ENCODE measurements at regions not wholly inside any gene's neighbourhood (a gene's known extent, or its start where the extent isn't known, plus 50 kb on each side); places are given as distances from the start of the nearest gene placed in this dataset.

DNA sequence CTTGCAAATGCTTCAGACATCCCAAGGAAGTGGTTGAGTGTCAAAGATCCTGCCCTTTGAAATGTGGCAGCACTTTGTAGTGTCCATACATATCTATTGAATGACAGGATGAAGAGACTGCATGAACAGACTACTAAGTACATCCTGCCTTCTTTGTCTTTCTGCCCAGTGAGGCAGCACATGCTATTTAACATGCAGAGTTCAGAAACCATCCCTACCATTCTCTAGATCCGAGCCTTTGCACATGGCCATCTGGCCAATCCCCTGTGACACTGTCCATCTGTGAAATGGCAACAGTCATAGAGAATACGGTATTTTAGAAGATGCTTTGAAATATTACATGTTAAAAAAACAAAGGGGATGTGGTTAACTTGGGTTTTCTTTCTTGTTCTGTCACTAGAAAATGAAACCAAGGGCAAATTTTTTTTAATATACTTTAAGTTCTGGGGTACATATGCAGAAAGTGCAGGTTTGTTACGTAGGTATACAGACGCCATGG is 519.6 kb downstream of the NTRK3 start (continued):
- TF ChIP-seq, protein P1, sequence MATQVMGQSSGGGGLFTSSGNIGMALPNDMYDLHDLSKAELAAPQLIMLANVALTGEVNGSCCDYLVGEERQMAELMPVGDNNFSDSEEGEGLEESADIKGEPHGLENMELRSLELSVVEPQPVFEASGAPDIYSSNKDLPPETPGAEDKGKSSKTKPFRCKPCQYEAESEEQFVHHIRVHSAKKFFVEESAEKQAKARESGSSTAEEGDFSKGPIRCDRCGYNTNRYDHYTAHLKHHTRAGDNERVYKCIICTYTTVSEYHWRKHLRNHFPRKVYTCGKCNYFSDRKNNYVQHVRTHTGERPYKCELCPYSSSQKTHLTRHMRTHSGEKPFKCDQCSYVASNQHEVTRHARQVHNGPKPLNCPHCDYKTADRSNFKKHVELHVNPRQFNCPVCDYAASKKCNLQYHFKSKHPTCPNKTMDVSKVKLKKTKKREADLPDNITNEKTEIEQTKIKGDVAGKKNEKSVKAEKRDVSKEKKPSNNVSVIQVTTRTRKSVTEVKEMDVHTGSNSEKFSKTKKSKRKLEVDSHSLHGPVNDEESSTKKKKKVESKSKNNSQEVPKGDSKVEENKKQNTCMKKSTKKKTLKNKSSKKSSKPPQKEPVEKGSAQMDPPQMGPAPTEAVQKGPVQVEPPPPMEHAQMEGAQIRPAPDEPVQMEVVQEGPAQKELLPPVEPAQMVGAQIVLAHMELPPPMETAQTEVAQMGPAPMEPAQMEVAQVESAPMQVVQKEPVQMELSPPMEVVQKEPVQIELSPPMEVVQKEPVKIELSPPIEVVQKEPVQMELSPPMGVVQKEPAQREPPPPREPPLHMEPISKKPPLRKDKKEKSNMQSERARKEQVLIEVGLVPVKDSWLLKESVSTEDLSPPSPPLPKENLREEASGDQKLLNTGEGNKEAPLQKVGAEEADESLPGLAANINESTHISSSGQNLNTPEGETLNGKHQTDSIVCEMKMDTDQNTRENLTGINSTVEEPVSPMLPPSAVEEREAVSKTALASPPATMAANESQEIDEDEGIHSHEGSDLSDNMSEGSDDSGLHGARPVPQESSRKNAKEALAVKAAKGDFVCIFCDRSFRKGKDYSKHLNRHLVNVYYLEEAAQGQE (IDR thresholded peaks at IDR 0.05; ENCODE audit: unreplicated experiment): no peak

DNA sequence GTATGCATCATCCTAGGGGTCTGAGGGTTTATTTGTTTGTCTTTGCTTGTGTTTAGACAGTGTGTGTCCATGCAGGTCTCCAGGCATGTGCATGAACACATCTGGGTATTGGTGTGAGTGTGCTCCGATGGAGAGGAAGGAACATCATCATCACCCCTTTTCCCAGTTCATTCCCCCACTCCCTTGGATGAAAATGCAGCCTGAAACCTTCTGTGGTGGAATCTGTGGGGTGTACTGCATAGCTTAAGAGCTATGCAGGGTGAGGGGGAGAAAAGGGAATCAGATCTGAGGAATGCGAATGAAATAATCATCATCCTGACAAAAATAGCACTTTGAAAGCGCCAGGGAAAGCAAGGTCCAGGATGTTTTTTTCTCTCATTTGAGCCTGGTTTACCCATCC is 520.1 kb downstream of the NTRK3 start:
- no peaks in the 10 kb centered on the region for H3K27me3 ChIP-seq (ENCODE audit: insufficient read depth)
- H3K4me1 Mint-ChIP-seq: no peaks in the 10 kb centered on the region
- H3K4me3 ChIP-seq: no peak overlapping the region
- no peak overlapping the region for H3K27ac ChIP-seq (ENCODE audit: low read depth)
- no peak for ATAC-seq
- DNase-seq (ENCODE audit: low spot score): no peak
- no peaks in the 10 kb centered on the region; the same call in 2 of the 3 replicates for H3K9me3 Mint-ChIP-seq
- peaks cover 5% of the 10 kb centered on the region; the same call in 1 of the 2 replicates for H3K9me2 ChIP-seq (ENCODE audit: insufficient read depth)
- no peaks in the 10 kb centered on the region for H3K36me3 Mint-ChIP-seq (ENCODE audit: low read depth)
- H4K20me1 ChIP-seq (replicated peaks; ENCODE audit: insufficient read depth): no peaks in the 10 kb centered on the region
- no peak overlapping the region for H3K4me3 Mint-ChIP-seq
- H3K27ac Mint-ChIP-seq: no peak overlapping the region
- no peak overlapping the region for H3K4me2 ChIP-seq
- no peaks in the 10 kb centered on the region for H3F3A ChIP-seq (replicated peaks; ENCODE audit: low read depth)
- H2AFZ ChIP-seq: no peak overlapping the region
- no peaks in the 10 kb centered on the region for H3K4me1 ChIP-seq (ENCODE audit: insufficient read depth)
- H3K79me2 ChIP-seq (replicated peaks; ENCODE audit: insufficient read depth): no peaks in the 10 kb centered on the region
- no peaks in the 10 kb centered on the region for H3K36me3 ChIP-seq (ENCODE audit: insufficient read depth)
- H3K27me3 Mint-ChIP-seq (ENCODE audit: insufficient read depth, low read depth, poor library complexity): peaks cover 3% of the 10 kb centered on the region
- TF ChIP-seq NANOG (IDR thresholded peaks at IDR 0.05; ENCODE audit: borderline replicate concordance) (no peak), POLR2AphosphoS5 (IDR thresholded peaks at IDR 0.05; ENCODE audit: low read depth) (no peak), EZH2phosphoT487 (IDR thresholded peaks at IDR 0.05; ENCODE audit: unreplicated experiment) (no peak), ZNF114 (CRISPR knock-in tag; IDR thresholded peaks at IDR 0.05) (no peak), STAT1 (IDR thresholded peaks at IDR 0.05; ENCODE audit: unreplicated experiment) (no peak), JUNB (IDR thresholded peaks at IDR 0.05; ENCODE audit: unreplicated experiment) (no peak)
- TF ChIP-seq, protein P2, sequence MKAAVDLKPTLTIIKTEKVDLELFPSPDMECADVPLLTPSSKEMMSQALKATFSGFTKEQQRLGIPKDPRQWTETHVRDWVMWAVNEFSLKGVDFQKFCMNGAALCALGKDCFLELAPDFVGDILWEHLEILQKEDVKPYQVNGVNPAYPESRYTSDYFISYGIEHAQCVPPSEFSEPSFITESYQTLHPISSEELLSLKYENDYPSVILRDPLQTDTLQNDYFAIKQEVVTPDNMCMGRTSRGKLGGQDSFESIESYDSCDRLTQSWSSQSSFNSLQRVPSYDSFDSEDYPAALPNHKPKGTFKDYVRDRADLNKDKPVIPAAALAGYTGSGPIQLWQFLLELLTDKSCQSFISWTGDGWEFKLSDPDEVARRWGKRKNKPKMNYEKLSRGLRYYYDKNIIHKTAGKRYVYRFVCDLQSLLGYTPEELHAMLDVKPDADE (IDR thresholded peaks at IDR 0.05): no peak
- TF ChIP-seq, protein P3, sequence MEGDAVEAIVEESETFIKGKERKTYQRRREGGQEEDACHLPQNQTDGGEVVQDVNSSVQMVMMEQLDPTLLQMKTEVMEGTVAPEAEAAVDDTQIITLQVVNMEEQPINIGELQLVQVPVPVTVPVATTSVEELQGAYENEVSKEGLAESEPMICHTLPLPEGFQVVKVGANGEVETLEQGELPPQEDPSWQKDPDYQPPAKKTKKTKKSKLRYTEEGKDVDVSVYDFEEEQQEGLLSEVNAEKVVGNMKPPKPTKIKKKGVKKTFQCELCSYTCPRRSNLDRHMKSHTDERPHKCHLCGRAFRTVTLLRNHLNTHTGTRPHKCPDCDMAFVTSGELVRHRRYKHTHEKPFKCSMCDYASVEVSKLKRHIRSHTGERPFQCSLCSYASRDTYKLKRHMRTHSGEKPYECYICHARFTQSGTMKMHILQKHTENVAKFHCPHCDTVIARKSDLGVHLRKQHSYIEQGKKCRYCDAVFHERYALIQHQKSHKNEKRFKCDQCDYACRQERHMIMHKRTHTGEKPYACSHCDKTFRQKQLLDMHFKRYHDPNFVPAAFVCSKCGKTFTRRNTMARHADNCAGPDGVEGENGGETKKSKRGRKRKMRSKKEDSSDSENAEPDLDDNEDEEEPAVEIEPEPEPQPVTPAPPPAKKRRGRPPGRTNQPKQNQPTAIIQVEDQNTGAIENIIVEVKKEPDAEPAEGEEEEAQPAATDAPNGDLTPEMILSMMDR (conservative IDR thresholded peaks at IDR 0.05; ENCODE audit: low read depth in 2 of 2): no peak
- TF ChIP-seq, protein P1 (IDR thresholded peaks at IDR 0.05; ENCODE audit: unreplicated experiment): no peak
